Keratinocyte (primary cell): ENCODE measurements at regions not wholly inside any gene's neighbourhood (a gene's known extent, or its start where the extent isn't known, plus 50 kb on each side); places are given as distances from the start of the nearest gene placed in this dataset.

Experiments used
- DNase-seq: peaks from one replicate; pipeline ENCODE4 v3.0.0-alpha.2; 2011; ENCODE audit warnings: low read depth, missing footprints, low spot score
- FAIRE-seq: peaks from 2 replicates; lab custom pipeline; 2011; peaks lifted over from hg19 to GRCh38; lab: Jason Lieb, UNC
- H2AFZ ChIP-seq: 2 replicates; pipeline ENCODE4 v1.6.0; 2012; ENCODE audit warnings: low read length, control low read depth, inconsistent platforms; ENCODE audit not compliant: control insufficient read depth
- H3K27ac ChIP-seq: 2 replicates; pipeline ENCODE4 v1.5.1; 2011; ENCODE audit warnings: low read length; ENCODE audit not compliant: control insufficient read depth, insufficient read depth
- H3K27me3 ChIP-seq: 3 replicates; pipeline ENCODE4 v1.6.0; 2011; ENCODE audit warnings: low read length; ENCODE audit not compliant: control insufficient read depth, insufficient read depth; ENCODE audit errors: extremely low read depth
- H3K36me3 ChIP-seq, 2 experiments: 2 replicates in 1 of 2; 3 replicates in 1 of 2; pipeline ENCODE4 v1.5.1; 2011; ENCODE audit warnings: low read length in 2 of 2, mild to moderate bottlenecking in 1 of 2; ENCODE audit not compliant: control insufficient read depth in 2 of 2, insufficient read depth in 2 of 2; ENCODE audit errors: extremely low read depth in 1 of 2
- H3K4me1 ChIP-seq: 3 replicates; pipeline ENCODE4 v1.5.1; 2011; ENCODE audit warnings: low read length; ENCODE audit not compliant: control insufficient read depth, insufficient read depth; ENCODE audit errors: extremely low read depth
- H3K4me2 ChIP-seq: 3 replicates; pipeline ENCODE4 v1.6.0; 2011; ENCODE audit warnings: low read depth, low read length; ENCODE audit not compliant: control insufficient read depth, insufficient read depth; ENCODE audit errors: extremely low read depth
- H3K4me3 ChIP-seq, 3 experiments: fragments of 200-600 bp in 1 of 3; sonication (generic) in 1 of 3; 2 replicates in 2 of 3; 3 replicates in 1 of 3; pipeline ENCODE4 v1.5.1; 2011 to 2016; ENCODE audit warnings: low read length in 3 of 3, mild to moderate bottlenecking in 3 of 3, control low read depth in 2 of 3, inconsistent platforms in 1 of 3, low read depth in 1 of 3, mixed read lengths in 1 of 3, mixed run types in 1 of 3, moderate library complexity in 1 of 3; ENCODE audit not compliant: control insufficient read depth in 2 of 3, insufficient read depth in 2 of 3; ENCODE audit errors: extremely low read depth in 1 of 3
- H3K79me2 ChIP-seq: 2 replicates; pipeline ENCODE4 v1.6.0; 2012; ENCODE audit warnings: low read length; ENCODE audit not compliant: control insufficient read depth, insufficient read depth
- H3K9ac ChIP-seq: 3 replicates; pipeline ENCODE4 v1.6.0; 2011; ENCODE audit warnings: low read length; ENCODE audit not compliant: control insufficient read depth, insufficient read depth; ENCODE audit errors: extremely low read depth
- H3K9me1 ChIP-seq: 3 replicates; pipeline ENCODE4 v1.6.0; 2011; ENCODE audit warnings: low read length; ENCODE audit not compliant: control insufficient read depth, insufficient read depth; ENCODE audit errors: extremely low read depth
- H3K9me3 ChIP-seq: 2 replicates; pipeline ENCODE4 v1.5.1; 2012; ENCODE audit warnings: low read depth, low read length; ENCODE audit not compliant: control insufficient read depth
- H4K20me1 ChIP-seq: 3 replicates; pipeline ENCODE4 v1.6.0; 2011; ENCODE audit warnings: low read length; ENCODE audit not compliant: control insufficient read depth, insufficient read depth; ENCODE audit errors: extremely low read depth
- CTCF ChIP-seq, 3 experiments: IDR thresholded peaks in 1 of 3; conservative IDR thresholded peaks in 1 of 3; optimal IDR thresholded peaks in 1 of 3; 2 replicates in 2 of 3; 3 replicates in 1 of 3; pipeline versions ENCODE3 to v1.5.1; 2011; ENCODE audit warnings: low read length in 3 of 3, mild to moderate bottlenecking in 3 of 3, moderate library complexity in 2 of 3, control low read depth in 1 of 3, inconsistent platforms in 1 of 3; ENCODE audit not compliant: insufficient read depth in 2 of 3; ENCODE audit errors: extremely low read depth in 1 of 3
- EZH2 ChIP-seq: IDR thresholded peaks from one replicate; pipeline ENCODE4 v1.6.1; 2012; ENCODE audit warnings: inconsistent platforms, mild to moderate bottlenecking, low read length, moderate library complexity
- dilution Hi-C: fragments of 300-500 bp; cut with MboI; formaldehyde crosslinking; loops from one replicate; pipeline ENCODE4 v1.7.0; 2020; ENCODE audit warnings: low sequenced_read_pairs; ENCODE audit not compliant: extremely low pct_ligation_motif_present

GRCh38 chr1:229027158-229027557 is 243.8 kb upstream of the RAB4A start:
- H3K79me2 ChIP-seq, result no peaks in the 10 kb centered on the region
- no peaks in the 10 kb centered on the region for H3K9me3 ChIP-seq
- no peak for DNase-seq
- no peaks in the 10 kb centered on the region for H4K20me1 ChIP-seq
- no peaks in the 10 kb centered on the region for H3K9me1 ChIP-seq
- no peaks in the 10 kb centered on the region for H3K27me3 ChIP-seq
- dilution Hi-C loops, result no loop called here
- peaks cover 7% of the 10 kb centered on the region for H3K4me1 ChIP-seq
- no peak overlapping the region for H3K4me3 ChIP-seq
- no peak overlapping the region for H3K27ac ChIP-seq
- no peak for FAIRE-seq
- H3K4me2 ChIP-seq, result no peak overlapping the region
- H2AFZ ChIP-seq, result no peak overlapping the region
- H3K9ac ChIP-seq, result no peak overlapping the region
- H3K36me3 ChIP-seq, result no peaks in the 10 kb centered on the region
- TF ChIP-seq CTCF (optimal IDR thresholded peaks at IDR 0.05 in 1 of 3, IDR thresholded peaks at IDR 0.05 in 1 of 3, conservative IDR thresholded peaks at IDR 0.05 in 1 of 3; ENCODE audit: extremely low read depth in 1 of 3, insufficient read depth in 2 of 3, low read length in 3 of 3) (no peak), EZH2 (no peak)

- no peaks in the 10 kb centered on the region for H3K9me1 ChIP-seq
- peaks cover 7% of the 10 kb centered on the region for H3K4me1 ChIP-seq
- dilution Hi-C loops, result no loop called here
- no peaks in the 10 kb centered on the region for H4K20me1 ChIP-seq
- H3K9me3 ChIP-seq, result no peaks in the 10 kb centered on the region
- H3K36me3 ChIP-seq, result no peaks in the 10 kb centered on the region
- no peak overlapping the region for H3K27ac ChIP-seq
- H2AFZ ChIP-seq, result no peak overlapping the region
- no peak overlapping the region for H3K4me3 ChIP-seq
- no peaks in the 10 kb centered on the region for H3K79me2 ChIP-seq
- no peak for TF ChIP-seq EZH2
- TF ChIP-seq CTCF (optimal IDR thresholded peaks at IDR 0.05 in 1 of 3, IDR thresholded peaks at IDR 0.05 in 1 of 3, conservative IDR thresholded peaks at IDR 0.05 in 1 of 3; ENCODE audit: extremely low read depth in 1 of 3, insufficient read depth in 2 of 3, low read length in 3 of 3), result no peak
- DNase-seq (no peak), FAIRE-seq (no peak)
- no peak overlapping the region for H3K9ac ChIP-seq
- H3K27me3 ChIP-seq, result no peaks in the 10 kb centered on the region
- no peak overlapping the region for H3K4me2 ChIP-seq
Observed at GRCh38 chr1:229027622-229028182, 243.2 kb upstream of the RAB4A start.
